ENCODE measurements at regions not wholly inside any gene's neighbourhood (a gene's known extent, or its start where the extent isn't known, plus 50 kb on each side); places are given as distances from the start of the nearest gene placed in this dataset.
"Not testable (repeated sequence)": the region's sequence is repeated elsewhere in the genome, so short reads cannot be mapped to it uniquely, and the experiment has no call there.

DNA sequence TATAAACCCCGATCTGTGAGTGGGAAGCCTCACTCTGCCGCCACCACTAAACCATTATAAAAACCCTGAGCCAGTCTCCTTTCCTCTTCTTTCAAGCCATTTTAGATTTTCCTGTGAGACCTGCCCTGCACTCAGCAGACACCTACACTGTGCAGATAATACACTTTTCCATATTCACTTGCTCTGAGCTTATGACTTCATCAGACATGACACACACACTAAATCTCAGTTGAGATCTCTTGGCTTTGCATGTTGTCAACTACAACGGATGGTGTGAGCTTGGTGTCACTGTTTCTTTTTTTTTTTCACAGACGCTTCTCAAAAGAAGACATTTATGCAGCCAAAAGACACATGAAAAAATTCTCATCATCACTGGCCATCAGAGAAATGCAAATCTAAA, 814.3 kb downstream of the TMEM121 start:
- FAIRE-seq; DNase-seq (ENCODE audit: insufficient read length, low spot score): not testable (repeated sequence)

- FAIRE-seq: not testable (repeated sequence)
These were observed 814.8 kb downstream of the TMEM121 start for GRCh38 chr14:106341161-106341560.

GRCh38 chr14:106343626-106344025, 817.2 kb downstream of the TMEM121 start:
- DNase-seq (ENCODE audit: insufficient read length, low spot score) (no peak), FAIRE-seq (no peak)
- no peak for TF ChIP-seq POLR2A (IDR thresholded peaks at IDR 0.05; ENCODE audit: low read depth, low read length)

More at GRCh38 chr14:106341161-106341560, 814.8 kb downstream of the TMEM121 start:
- DNase-seq (ENCODE audit: insufficient read length, low spot score): not testable (repeated sequence)

DNA sequence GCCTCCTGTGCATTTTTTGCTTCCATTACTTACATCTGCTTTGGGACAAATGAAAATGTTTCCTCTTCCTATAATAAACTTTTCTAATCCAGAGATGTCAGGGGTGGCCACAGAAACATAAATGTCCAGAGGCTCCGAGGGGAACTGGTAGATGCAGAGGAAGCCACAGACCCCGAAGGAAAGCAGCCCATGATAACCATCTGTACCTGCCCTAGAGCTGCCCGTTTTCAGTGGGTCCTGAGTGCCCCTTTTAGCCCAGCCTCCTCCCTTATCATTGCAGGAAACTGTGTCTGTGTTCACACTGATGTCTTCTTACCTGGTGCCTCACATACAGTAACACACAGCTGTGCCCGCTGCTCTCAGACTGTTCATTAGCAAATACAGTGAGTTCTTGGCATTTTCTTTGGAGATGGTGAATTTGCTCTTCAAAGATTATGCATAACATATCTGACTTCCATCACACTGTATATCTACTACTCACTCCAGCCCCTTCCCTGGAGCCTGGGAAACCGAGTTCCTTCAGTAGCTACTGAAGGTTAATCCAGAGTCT, 817.8 kb downstream of the TMEM121 start:
- FAIRE-seq; DNase-seq (ENCODE audit: insufficient read length, low spot score): not testable (repeated sequence)

DNA sequence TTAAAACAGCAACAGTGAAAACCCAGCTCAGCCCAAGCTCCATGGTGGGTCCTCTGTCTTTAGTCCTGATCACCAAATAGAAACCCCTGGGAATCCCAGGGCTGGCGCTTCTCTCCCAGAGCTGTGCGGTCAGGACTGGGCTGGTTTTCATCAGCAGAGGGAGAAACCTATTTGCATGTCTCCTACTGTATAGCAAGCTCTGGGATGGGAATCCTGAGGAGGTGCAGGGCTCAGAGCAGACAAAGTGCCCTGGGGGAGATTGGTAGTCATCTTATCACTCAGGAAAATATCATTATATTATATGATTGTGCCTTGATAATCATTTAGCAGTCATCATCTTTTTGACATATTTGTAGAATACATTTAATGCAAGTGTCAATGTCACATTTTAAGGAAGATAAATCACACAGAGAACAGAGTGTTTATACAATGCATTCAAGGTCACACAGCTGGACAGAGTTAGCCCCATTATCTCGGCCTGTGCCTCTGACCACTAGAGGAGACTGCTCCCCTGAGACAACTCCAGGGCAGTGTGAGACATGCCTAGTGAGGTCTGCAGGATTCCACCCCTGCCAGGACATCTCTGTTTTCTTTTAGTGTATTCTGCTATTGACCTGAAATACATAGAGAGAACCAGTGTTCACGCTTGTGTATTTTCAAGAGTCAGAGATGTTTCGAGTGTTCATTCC, 818.6 kb downstream of the TMEM121 start:
- not testable (repeated sequence) for FAIRE-seq; DNase-seq (ENCODE audit: insufficient read length, low spot score)

DNA sequence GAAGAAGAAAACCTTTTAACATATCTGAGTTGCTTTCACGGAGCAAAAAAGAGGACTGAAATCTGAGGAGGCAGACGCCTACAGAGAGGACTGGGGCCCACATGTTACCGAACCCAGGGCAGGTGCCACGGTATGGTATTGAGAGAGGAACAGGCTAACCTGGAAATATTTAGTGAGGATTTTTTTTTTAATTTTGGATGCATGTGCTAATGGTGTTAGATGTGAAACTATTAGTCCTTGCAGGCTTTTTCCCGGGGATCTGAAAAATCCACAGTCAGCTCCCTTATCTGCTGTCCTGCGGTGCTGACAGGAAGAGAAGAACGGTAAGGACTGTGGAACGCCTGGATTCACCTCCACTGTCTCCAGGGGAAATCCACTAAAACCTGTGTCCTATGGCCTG, 819.7 kb downstream of the TMEM121 start:
- FAIRE-seq (no peak), DNase-seq (ENCODE audit: insufficient read length, low spot score) (no peak)
- no peak for TF ChIP-seq POLR2A (IDR thresholded peaks at IDR 0.05; ENCODE audit: low read depth, low read length)

DNA sequence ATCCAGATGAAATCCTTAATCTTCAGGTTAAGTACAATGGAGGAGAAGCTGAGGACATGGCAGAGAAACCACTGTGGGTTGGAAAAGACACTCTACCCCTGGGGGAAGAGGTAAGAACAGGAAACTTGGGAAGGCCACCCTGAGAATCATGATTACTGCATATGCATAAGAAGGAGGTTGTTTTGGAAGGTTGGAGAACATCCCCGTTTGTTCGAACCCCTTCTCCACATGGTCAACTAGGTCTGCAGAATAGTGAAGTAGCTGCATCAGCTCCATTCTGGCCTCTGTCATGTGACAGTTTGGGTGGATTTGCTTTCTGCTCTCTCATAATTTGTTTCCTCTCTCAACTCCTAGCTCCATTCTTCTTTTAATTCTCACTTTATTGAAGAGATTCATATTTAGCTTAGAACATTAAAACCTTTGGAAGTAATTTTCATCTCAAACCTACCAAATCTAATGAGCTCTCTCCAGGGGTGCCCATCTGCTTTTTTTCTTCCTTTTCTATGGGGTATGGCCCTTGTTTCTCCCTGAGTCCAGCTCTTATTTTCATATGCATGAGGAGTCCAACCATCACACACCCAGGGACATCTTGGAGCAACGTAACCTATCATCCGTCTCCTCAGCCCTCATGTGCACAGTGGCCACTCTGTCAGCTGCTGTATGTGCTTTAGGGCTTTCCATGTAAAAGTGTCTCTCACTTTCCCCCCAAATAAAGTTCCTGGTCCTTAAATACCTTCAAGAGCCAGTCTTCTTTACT, 820.3 kb downstream of the TMEM121 start:
- no peak for TF ChIP-seq POLR2A (IDR thresholded peaks at IDR 0.05; ENCODE audit: low read depth, low read length)
- FAIRE-seq (no peak), DNase-seq (ENCODE audit: insufficient read length, low spot score) (no peak)

DNA sequence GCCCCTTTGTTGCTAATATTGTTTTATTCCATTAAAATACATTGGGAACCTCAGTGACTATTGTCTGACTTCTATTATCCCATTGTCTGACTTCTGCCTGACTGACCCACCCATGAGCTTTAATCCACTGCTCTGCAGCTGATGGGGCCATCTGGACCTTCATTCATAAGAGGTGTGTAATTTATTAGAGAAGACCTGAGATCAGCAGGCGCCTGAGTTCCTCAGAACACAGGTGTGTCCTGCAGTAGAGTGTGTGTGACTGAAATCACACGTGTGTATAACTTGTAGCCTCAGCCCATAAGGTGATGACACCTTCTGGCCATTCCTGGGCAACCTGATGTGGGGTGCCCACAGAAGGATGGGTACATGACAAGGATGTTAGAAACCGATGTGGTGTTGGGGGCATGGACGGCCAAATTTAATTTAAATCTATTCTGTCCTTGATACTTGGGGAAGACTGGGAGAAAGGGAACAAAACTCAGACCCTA, 821.0 kb downstream of the TMEM121 start:
- FAIRE-seq: no peak
- DNase-seq (ENCODE audit: insufficient read length, low spot score): no peak
- no peak for TF ChIP-seq POLR2A (IDR thresholded peaks at IDR 0.05; ENCODE audit: low read depth, low read length)

GRCh38 chr14:106347890-106348755, 821.7 kb downstream of the TMEM121 start:
- FAIRE-seq (no peak), DNase-seq (ENCODE audit: insufficient read length, low spot score) (no peak)
- no peak for TF ChIP-seq POLR2A (IDR thresholded peaks at IDR 0.05; ENCODE audit: low read depth, low read length)

GRCh38 chr14:106348873-106349540, 822.6 kb downstream of the TMEM121 start:
- DNase-seq (ENCODE audit: insufficient read length, low spot score): not testable (repeated sequence)
- peak; percentile 20 for FAIRE-seq

- FAIRE-seq: not testable (repeated sequence)
These were observed 823.5 kb downstream of the TMEM121 start for GRCh38 chr14:106349678-106350457.

GRCh38 chr14:106355007-106355791, 828.8 kb downstream of the TMEM121 start:
- FAIRE-seq; DNase-seq (ENCODE audit: insufficient read length, low spot score): not testable (repeated sequence)

More at GRCh38 chr14:106349678-106350457, 823.5 kb downstream of the TMEM121 start:
- not testable (repeated sequence) for DNase-seq (ENCODE audit: insufficient read length, low spot score)

- not testable (repeated sequence) for FAIRE-seq; DNase-seq (ENCODE audit: insufficient read length, low spot score)
These were observed 829.7 kb downstream of the TMEM121 start for GRCh38 chr14:106355881-106356642.

GRCh38 chr14:106356643-106356930, 830.2 kb downstream of the TMEM121 start:
- FAIRE-seq; DNase-seq (ENCODE audit: insufficient read length, low spot score): not testable (repeated sequence)

GRCh38 chr14:106359157-106359887, 832.9 kb downstream of the TMEM121 start:
- DNase-seq (ENCODE audit: insufficient read length, low spot score): not testable (repeated sequence)
- FAIRE-seq: peak; percentile 75

DNA sequence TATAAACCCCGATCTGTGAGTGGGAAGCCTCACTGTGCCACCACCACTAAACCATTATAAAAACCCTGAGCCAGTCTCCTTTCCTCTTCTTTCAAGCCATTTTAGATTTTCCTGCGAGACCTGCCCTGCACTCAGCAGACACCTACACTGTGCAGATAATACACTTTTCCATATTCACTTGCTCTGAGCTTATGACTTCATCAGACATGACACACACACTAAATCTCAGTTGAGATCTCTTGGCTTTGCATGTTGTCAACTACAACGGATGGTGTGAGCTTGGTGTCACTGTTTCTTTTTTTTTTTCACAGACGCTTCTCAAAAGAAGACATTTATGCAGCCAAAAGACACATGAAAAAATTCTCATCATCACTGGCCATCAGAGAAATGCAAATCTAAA, 839.0 kb downstream of the TMEM121 start:
- DNase-seq (ENCODE audit: insufficient read length, low spot score): not testable (repeated sequence)
- peak; percentile 71 for FAIRE-seq

Measured in H54 (cell line).